Body of pancreas (tissue), 4 donors: ENCODE measurements at regions not wholly inside any gene's neighbourhood (a gene's known extent, or its start where the extent isn't known, plus 50 kb on each side); places are given as distances from the start of the nearest gene placed in this dataset.

Experiments used
- CTCF ChIP-seq, 7 experiments: fragments of 450-650 bp in 4 of 7; fragments of 200-600 bp in 3 of 7; sonication (generic) in 3 of 7; IDR thresholded peaks; one replicate each; pipeline ENCODE4 v1.5.1; 2016 to 2019; ENCODE audit warnings: antibody characterized with exemption in 7 of 7
- POLR2A ChIP-seq, 3 donors: fragments of 450-650 bp; IDR thresholded peaks; one replicate each; pipeline ENCODE4 v1.6.1; 2016; ENCODE audit warnings: antibody characterized with exemption in 3 of 3, mild to moderate bottlenecking in 2 of 3

DNA sequence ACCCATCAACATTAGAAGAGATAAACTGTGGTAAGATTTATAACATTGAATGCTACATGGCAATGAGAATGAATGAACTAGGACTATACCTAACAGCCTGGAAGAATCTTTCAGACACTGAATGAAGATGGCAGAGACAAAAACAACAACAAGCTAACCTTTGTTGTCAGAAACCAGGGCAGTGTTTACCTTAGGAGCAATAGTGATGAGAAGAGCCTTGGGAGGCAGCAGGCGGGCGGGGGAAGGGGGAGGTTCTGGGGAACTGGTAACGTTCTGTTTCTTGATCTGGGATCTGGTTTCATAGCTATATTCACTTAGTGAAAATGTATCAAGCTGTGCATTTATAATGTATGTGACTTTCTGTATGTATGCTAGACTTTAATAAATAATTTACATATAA is 139.0 kb upstream of the TNRC6C start:
- TF ChIP-seq CTCF (IDR thresholded peaks at IDR 0.05) (no peak), POLR2A (IDR thresholded peaks at IDR 0.05) (no peak)
